ENCODE measurements at regions not wholly inside any gene's neighbourhood (a gene's known extent, or its start where the extent isn't known, plus 50 kb on each side); places are given as distances from the start of the nearest gene placed in this dataset.

DNA sequence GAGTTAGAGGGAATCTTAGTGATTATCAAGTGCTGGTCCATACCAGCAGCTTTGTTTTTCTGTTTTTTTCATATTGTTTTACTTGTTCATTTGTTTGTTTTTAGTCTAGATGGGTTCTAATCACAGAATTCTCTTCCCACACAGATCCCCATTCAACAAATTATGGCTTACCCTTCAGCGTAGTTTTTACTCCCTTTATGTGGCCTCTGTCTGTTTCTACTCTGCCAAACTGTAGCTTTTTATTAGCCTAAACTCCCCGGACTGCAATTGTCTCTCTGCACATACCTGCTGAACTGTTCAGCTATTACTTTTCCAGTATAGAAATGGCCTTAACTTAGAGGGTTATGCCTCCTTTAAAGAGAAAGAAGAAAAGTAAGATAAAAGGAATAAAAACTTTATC is 348.5 kb downstream of the TGFB2 start:
- DNase-seq (ENCODE audit: low spot score): no peak
- intact Hi-C loops (cut with DNase I): no loop called here
- TF ChIP-seq POLR2A (IDR thresholded peaks at IDR 0.05) (no peak), POLR2AphosphoS5 (IDR thresholded peaks at IDR 0.05) (no peak)
- TF ChIP-seq, protein P1, sequence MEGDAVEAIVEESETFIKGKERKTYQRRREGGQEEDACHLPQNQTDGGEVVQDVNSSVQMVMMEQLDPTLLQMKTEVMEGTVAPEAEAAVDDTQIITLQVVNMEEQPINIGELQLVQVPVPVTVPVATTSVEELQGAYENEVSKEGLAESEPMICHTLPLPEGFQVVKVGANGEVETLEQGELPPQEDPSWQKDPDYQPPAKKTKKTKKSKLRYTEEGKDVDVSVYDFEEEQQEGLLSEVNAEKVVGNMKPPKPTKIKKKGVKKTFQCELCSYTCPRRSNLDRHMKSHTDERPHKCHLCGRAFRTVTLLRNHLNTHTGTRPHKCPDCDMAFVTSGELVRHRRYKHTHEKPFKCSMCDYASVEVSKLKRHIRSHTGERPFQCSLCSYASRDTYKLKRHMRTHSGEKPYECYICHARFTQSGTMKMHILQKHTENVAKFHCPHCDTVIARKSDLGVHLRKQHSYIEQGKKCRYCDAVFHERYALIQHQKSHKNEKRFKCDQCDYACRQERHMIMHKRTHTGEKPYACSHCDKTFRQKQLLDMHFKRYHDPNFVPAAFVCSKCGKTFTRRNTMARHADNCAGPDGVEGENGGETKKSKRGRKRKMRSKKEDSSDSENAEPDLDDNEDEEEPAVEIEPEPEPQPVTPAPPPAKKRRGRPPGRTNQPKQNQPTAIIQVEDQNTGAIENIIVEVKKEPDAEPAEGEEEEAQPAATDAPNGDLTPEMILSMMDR (IDR thresholded peaks at IDR 0.05): no peak
- Histone ChIP-seq H3K9me3 (no peaks in the 10 kb centered on the region), H3K4me3 (no peak overlapping the region), H3K36me3 (no peaks in the 10 kb centered on the region), H3K4me1 (replicated peaks) (no peaks in the 10 kb centered on the region), H3K27me3 (replicated peaks; ENCODE audit: insufficient read depth) (no peaks in the 10 kb centered on the region), H3K27ac (no peak overlapping the region)
- WGBS: 24% methylated on average over 2 of the region's 2 CpGs

DNA sequence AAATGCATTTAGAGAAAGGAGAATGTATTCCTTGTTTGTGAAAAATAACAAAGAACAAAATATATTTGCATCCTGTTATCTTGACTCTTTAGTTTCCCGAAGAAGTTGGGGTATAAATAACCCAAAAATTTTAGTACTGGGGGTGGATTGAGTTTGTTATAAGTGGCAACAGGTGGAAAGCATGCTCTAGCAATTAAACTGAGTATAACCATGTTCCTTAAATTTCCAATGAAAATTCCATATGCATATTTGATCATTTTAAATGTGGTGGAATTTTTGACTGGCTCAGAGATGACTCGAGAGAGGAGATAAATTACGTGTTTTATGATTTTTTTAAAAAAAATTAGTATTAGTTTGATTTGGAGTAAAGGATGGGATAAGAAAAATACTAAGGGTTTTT is 348.9 kb downstream of the TGFB2 start:
- H3K4me3 ChIP-seq: no peak overlapping the region
- WGBS: 61% methylated on average over 3 of the region's 3 CpGs
- H3K4me1 ChIP-seq (replicated peaks): no peaks in the 10 kb centered on the region
- H3K27me3 ChIP-seq (replicated peaks; ENCODE audit: insufficient read depth): no peaks in the 10 kb centered on the region
- no peaks in the 10 kb centered on the region for H3K9me3 ChIP-seq
- no peak for DNase-seq (ENCODE audit: low spot score)
- TF ChIP-seq, protein P1 (IDR thresholded peaks at IDR 0.05): no peak
- TF ChIP-seq POLR2A (IDR thresholded peaks at IDR 0.05) (no peak), POLR2AphosphoS5 (IDR thresholded peaks at IDR 0.05) (no peak)
- no peaks in the 10 kb centered on the region for H3K36me3 ChIP-seq
- intact Hi-C loops (cut with DNase I): no loop called here
- no peak overlapping the region for H3K27ac ChIP-seq

DNA sequence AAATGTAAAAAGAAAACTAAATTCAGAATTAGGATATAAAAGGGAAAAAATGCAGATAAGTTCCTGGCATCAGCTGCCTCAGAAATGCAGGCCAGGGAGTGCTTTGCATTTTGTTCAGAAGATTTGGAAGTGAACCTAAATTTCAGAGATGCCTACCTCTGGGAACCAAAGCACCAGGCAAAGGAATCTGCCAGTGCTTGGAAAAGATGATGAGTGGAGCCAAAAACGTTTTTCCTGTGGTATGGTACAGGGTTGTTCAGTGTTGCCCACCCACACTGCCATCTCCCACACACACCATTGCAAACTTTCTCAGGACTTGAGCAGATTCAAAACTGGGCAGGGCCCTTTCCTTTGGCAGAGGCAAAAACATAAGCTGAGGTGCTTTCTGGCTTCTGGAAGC is 349.5 kb downstream of the TGFB2 start:
- H3K9me3 ChIP-seq: no peaks in the 10 kb centered on the region
- H3K4me3 ChIP-seq: no peak overlapping the region
- H3K4me1 ChIP-seq (replicated peaks): no peaks in the 10 kb centered on the region
- intact Hi-C loops (cut with DNase I): no loop called here
- DNase-seq (ENCODE audit: low spot score): no peak
- H3K27me3 ChIP-seq (replicated peaks; ENCODE audit: insufficient read depth): no peaks in the 10 kb centered on the region
- no peak overlapping the region for H3K27ac ChIP-seq
- 8% methylated on average over 1 of the region's 1 CpG for WGBS
- TF ChIP-seq, protein P1 (IDR thresholded peaks at IDR 0.05): no peak
- TF ChIP-seq POLR2AphosphoS5 (IDR thresholded peaks at IDR 0.05): no peak
- TF ChIP-seq POLR2A (IDR thresholded peaks at IDR 0.05): no peak
- H3K36me3 ChIP-seq: no peaks in the 10 kb centered on the region

DNA sequence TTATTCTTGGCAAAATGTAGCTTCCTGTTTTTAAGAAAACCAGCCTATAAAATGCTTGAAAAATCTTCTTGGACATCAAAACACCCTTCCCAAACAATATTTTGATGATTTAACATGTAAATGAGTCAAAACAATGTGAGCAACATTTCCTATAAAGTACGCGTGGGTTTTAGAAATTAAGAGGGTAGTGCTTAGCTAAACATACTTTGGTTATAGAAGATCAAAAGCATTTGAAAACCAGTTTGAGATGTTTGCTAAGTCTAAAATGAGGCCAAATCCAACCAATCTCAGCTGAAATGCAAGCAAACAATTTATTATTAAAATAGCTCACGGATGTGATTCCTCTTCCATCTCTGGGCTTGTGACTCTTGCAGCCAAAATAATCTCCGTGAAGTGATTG is 350.4 kb downstream of the TGFB2 start:
- DNase-seq (ENCODE audit: low spot score): no peak
- intact Hi-C loops (cut with DNase I): no loop called here
- Histone ChIP-seq H3K4me3 (no peak overlapping the region), H3K36me3 (no peaks in the 10 kb centered on the region), H3K4me1 (replicated peaks) (no peaks in the 10 kb centered on the region), H3K27ac (no peak overlapping the region), H3K27me3 (replicated peaks; ENCODE audit: insufficient read depth) (no peaks in the 10 kb centered on the region), H3K9me3 (no peaks in the 10 kb centered on the region)
- TF ChIP-seq, protein P1 (IDR thresholded peaks at IDR 0.05): no peak
- TF ChIP-seq POLR2A (IDR thresholded peaks at IDR 0.05): no peak
- TF ChIP-seq POLR2AphosphoS5 (IDR thresholded peaks at IDR 0.05): no peak
- 21% methylated on average over 4 of the region's 4 CpGs for WGBS

DNA sequence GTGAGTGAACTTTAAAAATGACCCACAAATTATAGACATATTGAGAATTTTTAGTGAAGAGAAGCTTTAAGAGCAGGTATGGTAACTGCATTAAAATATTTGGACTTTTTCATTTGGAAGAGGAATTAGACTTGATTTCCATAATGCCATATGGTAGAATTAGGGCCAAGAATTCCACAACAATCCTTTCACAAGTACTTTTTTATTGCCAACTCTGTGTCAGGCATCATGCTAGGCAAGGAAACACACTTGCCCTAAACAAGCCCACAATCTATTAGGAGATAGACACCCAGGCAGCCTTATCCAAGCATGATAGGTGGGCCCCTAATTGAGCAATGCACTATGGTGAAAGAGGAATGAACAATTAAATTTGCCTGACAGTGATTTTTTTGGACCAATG is 353.0 kb downstream of the TGFB2 start:
- TF ChIP-seq, protein P1 (IDR thresholded peaks at IDR 0.05): no peak
- no peak for TF ChIP-seq POLR2AphosphoS5 (IDR thresholded peaks at IDR 0.05)
- no peak for TF ChIP-seq POLR2A (IDR thresholded peaks at IDR 0.05)
- no peak for DNase-seq (ENCODE audit: low spot score)
- Histone ChIP-seq H3K9me3 (no peaks in the 10 kb centered on the region), H3K27ac (no peak overlapping the region), H3K4me3 (no peak overlapping the region), H3K36me3 (no peaks in the 10 kb centered on the region), H3K4me1 (replicated peaks) (no peaks in the 10 kb centered on the region), H3K27me3 (replicated peaks; ENCODE audit: insufficient read depth) (no peaks in the 10 kb centered on the region)
- intact Hi-C loops (cut with DNase I): no loop called here
